ENCODE measurements at regions not wholly inside any gene's neighbourhood (a gene's known extent, or its start where the extent isn't known, plus 50 kb on each side); places are given as distances from the start of the nearest gene placed in this dataset.

- intact Hi-C loops (cut with micrococcal nuclease), result no loop called here
- no TSS peak for BruUV-seq (replicated peaks)
- Histone ChIP-seq H3K27ac (ENCODE audit: extremely low read depth, low read depth, low read length) (no peak overlapping the region), H2AFZ (ENCODE audit: low read depth, low read length) (no peak overlapping the region), H3K4me1 (replicated peaks in 1 of 2; ENCODE audit: control insufficient read depth in 2 of 2, insufficient read depth in 2 of 2, low read length in 2 of 2) (no peaks in the 10 kb centered on the region), H3K4me2 (ENCODE audit: insufficient read depth, low read length) (no peak overlapping the region), H3K9ac (ENCODE audit: insufficient read depth in 1 of 2, low read depth in 2 of 2, low read length in 2 of 2) (no peak overlapping the region), H3K9me1 (ENCODE audit: control insufficient read depth, insufficient read depth, low read length) (no peaks in the 10 kb centered on the region), H4K20me1 (replicated peaks; ENCODE audit: control insufficient read depth, insufficient read depth, low read length) (no peaks in the 10 kb centered on the region), H3K27me3 (ENCODE audit: control insufficient read depth in 2 of 2, insufficient read depth in 2 of 2, low read length in 2 of 2) (peaks cover 0 to 6% of the 10 kb centered on the region in 2 experiments; a peak in 1 of 5 replicates), H3K36me3 (ENCODE audit: control insufficient read depth, insufficient read depth, low read length) (no peaks in the 10 kb centered on the region), H3K79me2 (ENCODE audit: control insufficient read depth, insufficient read depth, low read length) (no peaks in the 10 kb centered on the region), H3K4me3 (no peak overlapping the region), H3K9me3 (replicated peaks; ENCODE audit: control insufficient read depth, insufficient read depth, low read depth, low read length) (no peaks in the 10 kb centered on the region)
- no peak for TF ChIP-seq ZBTB2 (IDR thresholded peaks at IDR 0.05)
- TF ChIP-seq JUNB (CRISPR knock-in tag; conservative IDR thresholded peaks at IDR 0.05), result no peak
- no peak for TF ChIP-seq HMBOX1 (IDR thresholded peaks at IDR 0.05)
- no peak for TF ChIP-seq RNF219 (CRISPR knock-in tag; IDR thresholded peaks at IDR 0.05)
- TF ChIP-seq HINFP (tag; conservative IDR thresholded peaks at IDR 0.05; ENCODE audit: low read depth), result no peak
- no peak for TF ChIP-seq PHB2 (IDR thresholded peaks at IDR 0.05; ENCODE audit: low read depth)
- no peak for TF ChIP-seq ZNF695 (CRISPR knock-in tag; IDR thresholded peaks at IDR 0.05)
- TF ChIP-seq E2F4 (CRISPR knock-in tag; IDR thresholded peaks at IDR 0.05; ENCODE audit: low read depth), result no peak
- no peak for TF ChIP-seq PCBP2 (IDR thresholded peaks at IDR 0.05; ENCODE audit: low read depth, low read length, poor library complexity, severe bottlenecking)
- ChIA-PET POLR2A (no interaction called here), CTCF (ENCODE audit: low intra/inter-chr PET ratio) (no interaction called here)
- in situ Hi-C loops (cut with MboI), result loop anchor here (25.0 kb wide), 1 partner anchor 1430 kb away; no protein-coding TSS in a partner anchor
- no peak for FAIRE-seq
- DNase-seq (ENCODE audit: extremely low read depth in 1 of 4, low spot score in 3 of 4), result no peak
- 0% methylated on average over 8 of the region's 8 CpGs for WGBS (ENCODE audit: insufficient coverage, low coverage, missing lambda C conversion rate)
- ATAC-seq, result no peak
Measured at GRCh38 chr2:136407117-136407951, 289.4 kb upstream of the CXCR4 start.
